ENCODE measurements at regions not wholly inside any gene's neighbourhood (a gene's known extent, or its start where the extent isn't known, plus 50 kb on each side); places are given as distances from the start of the nearest gene placed in this dataset.

DNA sequence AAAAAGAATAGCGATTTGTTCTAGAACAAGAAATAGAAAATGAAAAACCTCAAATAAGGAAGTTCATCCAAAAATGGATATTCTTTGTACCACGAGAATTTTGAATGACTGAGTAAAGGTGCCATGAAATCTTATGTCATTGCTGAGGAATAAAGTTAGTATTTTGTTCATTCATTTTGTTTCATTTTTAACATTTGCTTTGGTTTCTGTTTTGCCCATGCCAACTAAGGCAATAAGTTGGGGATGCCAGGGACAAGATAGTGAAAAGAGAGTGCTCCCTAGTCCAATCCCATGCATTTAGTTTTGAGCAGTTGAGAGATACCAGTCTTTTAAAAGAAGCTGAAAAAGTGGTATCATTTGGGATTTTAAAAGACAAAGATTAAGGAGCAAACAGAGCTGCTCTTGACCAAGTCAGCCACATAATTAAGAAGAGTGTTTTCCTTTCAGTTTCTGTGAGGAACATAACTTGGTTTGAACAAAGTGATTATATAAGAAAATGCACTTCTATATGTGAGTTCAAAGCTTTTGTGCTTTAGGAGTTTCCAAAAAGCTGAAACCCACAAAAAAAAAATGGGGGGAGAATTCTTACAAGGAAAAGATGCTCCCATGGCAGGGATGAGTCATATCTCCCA lies 201.4 kb downstream of the PLOD2 start:
- no peak overlapping the region for H3K4me3 ChIP-seq (ENCODE audit: low read depth, low read length)
- DNase-seq (ENCODE audit: low read depth) = no peak
- TF ChIP-seq, protein P1, sequence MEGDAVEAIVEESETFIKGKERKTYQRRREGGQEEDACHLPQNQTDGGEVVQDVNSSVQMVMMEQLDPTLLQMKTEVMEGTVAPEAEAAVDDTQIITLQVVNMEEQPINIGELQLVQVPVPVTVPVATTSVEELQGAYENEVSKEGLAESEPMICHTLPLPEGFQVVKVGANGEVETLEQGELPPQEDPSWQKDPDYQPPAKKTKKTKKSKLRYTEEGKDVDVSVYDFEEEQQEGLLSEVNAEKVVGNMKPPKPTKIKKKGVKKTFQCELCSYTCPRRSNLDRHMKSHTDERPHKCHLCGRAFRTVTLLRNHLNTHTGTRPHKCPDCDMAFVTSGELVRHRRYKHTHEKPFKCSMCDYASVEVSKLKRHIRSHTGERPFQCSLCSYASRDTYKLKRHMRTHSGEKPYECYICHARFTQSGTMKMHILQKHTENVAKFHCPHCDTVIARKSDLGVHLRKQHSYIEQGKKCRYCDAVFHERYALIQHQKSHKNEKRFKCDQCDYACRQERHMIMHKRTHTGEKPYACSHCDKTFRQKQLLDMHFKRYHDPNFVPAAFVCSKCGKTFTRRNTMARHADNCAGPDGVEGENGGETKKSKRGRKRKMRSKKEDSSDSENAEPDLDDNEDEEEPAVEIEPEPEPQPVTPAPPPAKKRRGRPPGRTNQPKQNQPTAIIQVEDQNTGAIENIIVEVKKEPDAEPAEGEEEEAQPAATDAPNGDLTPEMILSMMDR (IDR thresholded peaks at IDR 0.05; ENCODE audit: insufficient read depth, low read length) = no peak

DNA sequence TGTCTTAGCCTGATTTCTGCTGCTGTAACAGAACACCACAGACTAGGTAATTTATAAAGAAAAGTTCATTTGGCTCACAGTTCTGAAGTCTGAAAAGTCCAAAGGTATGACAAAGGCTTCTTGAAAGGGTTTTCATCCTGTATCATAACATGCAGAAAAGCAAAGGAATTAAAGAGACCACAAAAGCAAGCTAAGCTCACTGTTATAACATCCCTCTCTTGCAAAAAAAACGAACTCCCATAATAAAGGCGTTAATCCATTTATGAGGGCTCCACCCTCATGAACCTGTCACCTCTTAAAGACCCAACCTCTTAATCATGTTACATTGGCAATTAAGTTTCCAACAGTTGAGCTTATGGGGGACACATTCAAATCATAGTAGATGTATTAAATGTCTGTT lies 197.9 kb downstream of the PLOD2 start:
- TF ChIP-seq, protein P1 (IDR thresholded peaks at IDR 0.05; ENCODE audit: insufficient read depth, low read length) = no peak
- DNase-seq (ENCODE audit: low read depth) = no peak
- H3K4me3 ChIP-seq (ENCODE audit: low read depth, low read length) = no peak overlapping the region

DNA sequence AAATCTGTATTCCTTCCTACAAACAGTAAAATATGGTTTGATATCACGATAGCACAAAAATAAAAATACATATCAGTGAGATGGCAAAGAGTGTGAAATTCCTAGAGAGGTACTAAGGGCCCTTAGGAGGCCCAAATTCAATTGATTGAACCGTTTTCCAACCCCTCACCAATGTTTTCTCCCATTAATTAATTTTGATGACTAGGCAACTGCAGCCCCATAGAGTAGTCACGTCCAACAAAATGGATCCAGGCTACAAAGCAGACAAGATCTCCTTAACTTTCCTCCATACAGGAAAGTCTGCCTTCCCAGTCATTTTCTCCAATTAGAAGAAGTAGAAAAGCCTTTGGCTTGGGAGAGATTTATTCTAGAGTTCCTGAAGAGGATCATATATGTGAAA lies 193.9 kb downstream of the PLOD2 start:
- no peak overlapping the region for H3K4me3 ChIP-seq (ENCODE audit: low read depth, low read length)
- TF ChIP-seq, protein P1 (IDR thresholded peaks at IDR 0.05; ENCODE audit: insufficient read depth, low read length) = no peak
- DNase-seq (ENCODE audit: low read depth) = no peak

DNA sequence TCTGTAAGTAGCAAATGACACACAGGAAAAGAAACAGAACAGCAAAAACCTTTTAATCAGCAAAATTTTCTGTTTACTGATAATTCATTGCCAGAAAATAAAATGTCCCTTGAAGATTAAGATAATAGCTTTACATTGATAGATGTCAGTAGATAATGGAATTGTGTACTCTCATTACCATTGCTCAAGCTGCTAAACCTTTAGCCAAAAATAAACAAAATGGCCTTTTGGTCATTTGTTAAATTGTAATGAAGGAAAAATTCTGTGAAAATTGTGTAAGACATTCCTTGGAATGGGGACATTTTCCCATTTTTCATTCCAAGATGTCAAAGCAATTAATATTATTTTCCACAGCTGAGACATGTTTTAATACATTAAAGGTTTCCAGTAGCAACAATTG lies 189.8 kb downstream of the PLOD2 start:
- TF ChIP-seq, protein P1 (IDR thresholded peaks at IDR 0.05; ENCODE audit: insufficient read depth, low read length) = no peak
- DNase-seq (ENCODE audit: low read depth) = peak; percentile 29
- no peak overlapping the region for H3K4me3 ChIP-seq (ENCODE audit: low read depth, low read length)

DNA sequence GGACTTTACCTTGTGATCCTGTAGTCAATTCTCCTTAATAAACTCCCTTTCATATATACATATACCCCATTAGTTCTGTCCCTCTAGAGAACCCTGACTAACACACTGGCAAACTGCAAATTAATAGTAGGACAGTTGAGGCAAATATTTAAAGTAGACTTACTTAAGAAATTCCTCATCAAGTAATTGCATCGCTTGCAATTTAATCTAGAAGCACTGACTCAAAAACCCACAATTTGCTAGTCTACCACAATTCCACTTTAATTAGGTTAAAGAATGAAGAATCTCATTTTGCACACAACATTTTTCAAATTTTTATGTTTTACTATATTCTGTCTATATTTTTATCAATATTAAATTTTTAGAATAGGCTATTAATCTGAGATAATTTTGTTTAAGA lies 188.1 kb downstream of the PLOD2 start:
- H3K4me3 ChIP-seq (ENCODE audit: low read depth, low read length) = no peak overlapping the region
- DNase-seq (ENCODE audit: low read depth) = no peak
- TF ChIP-seq, protein P1 (IDR thresholded peaks at IDR 0.05; ENCODE audit: insufficient read depth, low read length) = no peak

DNA sequence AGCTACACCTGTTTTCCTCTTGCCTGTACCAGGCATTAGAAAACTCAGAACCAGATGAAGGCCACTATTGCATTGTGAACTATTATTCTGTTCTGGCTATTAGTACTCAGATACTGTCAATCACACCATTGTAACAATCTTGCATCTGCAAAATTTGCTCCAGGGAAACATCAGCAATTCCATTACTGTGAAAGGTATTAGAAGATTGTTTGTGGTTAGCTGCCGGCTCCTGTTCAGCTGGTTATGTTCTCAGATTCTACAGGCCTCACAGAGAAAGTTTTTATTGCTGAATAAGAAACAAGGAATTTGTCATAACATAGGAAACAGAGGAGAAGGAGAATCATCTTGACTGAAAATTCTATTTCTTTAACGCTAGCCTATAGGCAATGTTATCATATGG lies 179.9 kb downstream of the PLOD2 start:
- TF ChIP-seq, protein P1 (IDR thresholded peaks at IDR 0.05; ENCODE audit: insufficient read depth, low read length) = no peak
- DNase-seq (ENCODE audit: low read depth) = no peak
- H3K4me3 ChIP-seq (ENCODE audit: low read depth, low read length) = no peak overlapping the region

DNA sequence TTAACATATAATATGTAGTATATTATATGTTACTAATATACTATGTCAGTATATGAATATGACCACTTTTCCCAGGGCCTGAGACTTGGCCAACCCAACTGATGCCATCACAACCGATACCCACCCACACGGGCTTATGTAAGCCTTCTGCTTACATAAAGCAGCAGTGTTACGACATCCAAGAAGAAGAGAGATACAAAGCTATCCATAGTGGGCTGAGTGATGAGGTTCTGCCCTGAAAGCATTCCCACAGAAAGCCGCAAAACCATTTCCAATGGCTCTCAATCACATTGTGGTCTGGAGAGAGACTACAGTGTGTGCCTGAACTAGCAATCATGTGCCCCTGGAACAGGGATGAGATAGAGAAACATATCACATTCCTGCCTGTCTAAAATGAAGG lies 177.9 kb downstream of the PLOD2 start:
- DNase-seq (ENCODE audit: low read depth) = no peak
- H3K4me3 ChIP-seq (ENCODE audit: low read depth, low read length) = no peak overlapping the region
- TF ChIP-seq, protein P1 (IDR thresholded peaks at IDR 0.05; ENCODE audit: insufficient read depth, low read length) = no peak

Measured in fibroblast of the aortic adventitia (primary cell).